IgD-negative memory B cell (primary cell): ENCODE measurements at regions not wholly inside any gene's neighbourhood (a gene's known extent, or its start where the extent isn't known, plus 50 kb on each side); places are given as distances from the start of the nearest gene placed in this dataset.
"Not testable (repeated sequence)": the region's sequence is repeated elsewhere in the genome, so short reads cannot be mapped to it uniquely, and the experiment has no call there.

Source experiments
- H3K27ac Mint-ChIP-seq, 3 donors: one replicate each; pipeline ENCODE4 v1.8.0; 2020 to 2022; ENCODE audit warnings: mild to moderate bottlenecking in 3 of 3, mixed read lengths in 3 of 3, moderate library complexity in 1 of 3
- H3K27me3 Mint-ChIP-seq: one replicate; pipeline ENCODE4 v1.8.0; 2021; ENCODE audit warnings: mixed read lengths
- H3K36me3 Mint-ChIP-seq: one replicate; pipeline ENCODE4 v1.8.0; 2020; ENCODE audit warnings: mild to moderate bottlenecking, mixed read lengths
- H3K4me1 Mint-ChIP-seq, 3 donors: one replicate each; pipeline ENCODE4 v1.8.0; 2020 to 2022; ENCODE audit warnings: mixed read lengths in 3 of 3, mild to moderate bottlenecking in 1 of 3
- H3K4me3 Mint-ChIP-seq, 4 donors: one replicate each; pipeline ENCODE4 v1.8.0; 2020 to 2022; ENCODE audit warnings: mild to moderate bottlenecking in 4 of 4, mixed read lengths in 4 of 4, moderate library complexity in 3 of 4
- H3K9me3 Mint-ChIP-seq, 3 donors: one replicate each; pipeline ENCODE4 v1.8.0; 2020 to 2021; ENCODE audit warnings: mixed read lengths in 3 of 3, mild to moderate bottlenecking in 1 of 3

DNA sequence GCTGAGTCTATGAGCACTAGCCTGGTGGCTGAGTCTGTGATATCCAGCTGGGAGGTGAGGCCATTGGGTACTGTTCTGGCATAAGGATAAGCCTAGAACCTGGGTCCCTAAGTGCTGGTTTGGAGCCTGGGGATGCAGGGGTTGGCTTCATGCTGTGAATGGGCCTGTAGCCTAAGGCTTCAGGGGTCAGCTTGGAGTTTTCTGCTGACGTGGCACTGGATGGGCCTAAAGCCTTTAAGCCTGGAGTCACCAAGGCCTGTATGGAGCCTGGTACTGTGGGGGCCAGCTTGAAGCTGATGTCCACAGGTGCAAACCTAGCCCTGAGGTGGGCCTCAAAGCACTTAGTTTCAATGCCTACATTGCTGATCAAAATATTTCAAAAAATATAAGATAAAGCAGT is 979.6 kb upstream of the POU3F4 start:
- peaks cover 0 to 2% (median 0%) of the 10 kb centered on the region in 3 donors for H3K4me1 Mint-ChIP-seq
- H3K36me3 Mint-ChIP-seq = no peaks in the 10 kb centered on the region
- no peak overlapping the region for H3K27ac Mint-ChIP-seq
- H3K27me3 Mint-ChIP-seq = no peaks in the 10 kb centered on the region
- no peak overlapping the region for H3K4me3 Mint-ChIP-seq
- no peaks in the 10 kb centered on the region for H3K9me3 Mint-ChIP-seq

DNA sequence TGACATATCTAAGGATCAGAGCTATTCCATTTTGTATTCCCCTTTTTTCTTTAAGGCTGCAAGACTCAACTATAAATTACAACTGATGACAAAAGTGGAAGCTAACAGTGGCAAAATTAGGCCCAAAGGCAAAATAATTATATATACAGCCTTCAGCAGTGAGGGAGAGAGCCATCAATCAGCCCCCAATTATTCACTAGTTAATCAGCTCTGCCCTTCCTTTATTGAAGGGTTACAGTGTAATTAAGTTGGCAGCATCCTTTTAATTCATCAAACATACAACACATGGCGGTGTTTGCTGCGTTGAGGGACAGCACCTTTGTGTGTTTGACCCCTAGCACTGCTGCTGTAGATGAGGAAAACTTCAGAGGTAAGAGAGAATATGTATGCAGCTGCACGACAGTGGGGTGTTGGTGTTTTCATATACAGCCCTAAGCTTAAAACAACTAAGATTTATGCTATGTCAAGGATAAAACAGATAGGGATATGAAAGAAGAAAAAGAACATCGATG is 973.9 kb upstream of the POU3F4 start:
- Mint-ChIP-seq H3K27me3 (no peaks in the 10 kb centered on the region), H3K4me3 (no peak overlapping the region), H3K36me3 (no peaks in the 10 kb centered on the region), H3K27ac (peak overlapping the region in 1 of 3 donors; percentile 35), H3K4me1 (no peaks in the 10 kb centered on the region), H3K9me3 (peaks cover 0 to 4% (median 1%) of the 10 kb centered on the region in 3 donors)

DNA sequence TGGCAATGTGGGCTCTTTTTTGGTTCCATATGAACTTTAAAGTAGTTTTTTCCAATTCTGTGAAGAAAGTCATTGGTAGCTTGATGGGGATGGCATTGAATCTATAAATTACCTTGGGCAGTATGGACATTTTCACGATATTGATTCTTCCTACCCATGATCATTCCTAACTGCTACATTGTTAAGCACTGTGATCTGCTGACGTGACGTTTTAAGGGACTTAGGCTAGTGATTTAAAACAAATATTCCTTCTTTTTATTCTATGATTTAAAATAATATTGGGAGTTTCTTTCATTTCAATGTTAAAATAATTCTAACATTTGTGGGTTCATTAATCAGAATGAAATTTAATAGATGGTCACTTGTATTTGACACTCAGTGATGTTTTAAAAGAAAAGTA is 970.9 kb upstream of the POU3F4 start:
- not testable (repeated sequence) for H3K27me3 Mint-ChIP-seq, H3K9me3 Mint-ChIP-seq, H3K4me1 Mint-ChIP-seq, H3K27ac Mint-ChIP-seq, H3K4me3 Mint-ChIP-seq, H3K36me3 Mint-ChIP-seq

GRCh38 chrX:82541822-82542221 is 966.3 kb upstream of the POU3F4 start:
- no peaks in the 10 kb centered on the region for H3K4me1 Mint-ChIP-seq
- H3K4me3 Mint-ChIP-seq = no peak overlapping the region
- peaks cover 0 to 3% (median 0%) of the 10 kb centered on the region in 3 donors for H3K9me3 Mint-ChIP-seq
- H3K27me3 Mint-ChIP-seq = no peaks in the 10 kb centered on the region
- no peak overlapping the region for H3K27ac Mint-ChIP-seq
- H3K36me3 Mint-ChIP-seq = no peaks in the 10 kb centered on the region

- not testable (repeated sequence) for H3K27ac Mint-ChIP-seq, H3K36me3 Mint-ChIP-seq, H3K9me3 Mint-ChIP-seq, H3K4me3 Mint-ChIP-seq, H3K4me1 Mint-ChIP-seq, H3K27me3 Mint-ChIP-seq
Observed at GRCh38 chrX:82552201-82552600, 955.9 kb upstream of the POU3F4 start.

DNA sequence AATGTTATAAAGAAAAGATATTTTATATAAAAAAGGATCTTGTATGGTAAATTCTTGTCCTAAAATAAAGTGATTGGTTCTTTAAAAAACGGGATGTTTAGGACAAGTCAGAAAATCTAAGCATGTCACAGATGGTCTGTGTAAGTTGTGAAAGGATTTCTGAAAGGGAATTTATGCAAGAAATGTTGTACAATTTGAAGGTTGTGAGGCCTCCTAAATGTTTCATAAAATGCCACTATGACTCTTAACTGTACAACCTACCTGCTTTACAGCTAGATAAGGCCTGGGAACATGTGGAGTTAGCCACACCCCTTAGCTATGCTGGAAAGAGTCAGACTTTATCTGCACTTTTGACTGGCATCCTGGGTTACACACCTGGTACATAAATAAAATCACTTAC is 951.5 kb upstream of the POU3F4 start:
- no peak overlapping the region for H3K27ac Mint-ChIP-seq
- no peaks in the 10 kb centered on the region for H3K36me3 Mint-ChIP-seq
- H3K9me3 Mint-ChIP-seq = peaks cover 2 to 3% (median 2%) of the 10 kb centered on the region in 3 donors
- no peaks in the 10 kb centered on the region for H3K27me3 Mint-ChIP-seq
- no peaks in the 10 kb centered on the region for H3K4me1 Mint-ChIP-seq
- H3K4me3 Mint-ChIP-seq = no peak overlapping the region

DNA sequence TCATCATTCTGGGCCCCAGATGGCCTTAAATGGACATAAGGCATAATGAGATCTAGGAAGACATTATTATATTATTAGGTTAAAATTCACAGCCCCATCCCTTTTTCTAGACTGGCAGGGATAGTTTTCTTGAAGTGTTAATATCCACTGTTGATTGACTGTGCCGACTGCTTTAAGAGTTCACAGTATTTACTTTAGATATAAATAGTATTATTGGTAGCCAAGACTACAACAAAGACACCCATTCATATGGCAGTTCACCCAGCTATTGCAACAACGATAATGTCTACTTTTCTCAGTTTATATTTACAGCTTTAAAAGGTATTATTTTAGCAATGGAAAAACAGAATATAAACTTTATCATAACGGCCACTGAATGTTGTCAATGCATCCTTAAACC is 922.2 kb upstream of the POU3F4 start:
- no peaks in the 10 kb centered on the region for H3K27me3 Mint-ChIP-seq
- no peak overlapping the region for H3K4me3 Mint-ChIP-seq
- no peak overlapping the region for H3K27ac Mint-ChIP-seq
- peaks cover 2 to 4% (median 2%) of the 10 kb centered on the region in 3 donors for H3K9me3 Mint-ChIP-seq
- H3K36me3 Mint-ChIP-seq = no peaks in the 10 kb centered on the region
- H3K4me1 Mint-ChIP-seq = no peaks in the 10 kb centered on the region

DNA sequence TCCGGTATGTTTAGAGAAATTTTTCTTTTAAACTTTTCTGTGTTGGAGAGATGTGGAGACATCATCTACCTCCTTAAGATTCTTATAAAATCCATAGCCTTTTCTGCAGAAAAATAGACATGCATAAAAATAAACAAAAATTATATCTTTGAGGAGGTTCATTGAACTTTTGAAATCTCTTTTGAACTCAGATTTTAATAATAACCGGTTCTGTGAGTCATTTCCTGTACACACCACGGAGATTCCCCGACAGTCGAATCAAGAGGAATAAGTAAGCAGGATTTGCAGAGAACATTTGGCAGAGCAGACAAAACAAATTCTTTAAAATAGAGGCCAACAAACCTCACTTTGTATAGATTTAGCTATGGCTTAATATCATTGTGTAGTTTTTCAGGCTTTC is 918.7 kb upstream of the POU3F4 start:
- H3K9me3 Mint-ChIP-seq = peaks cover 0 to 4% (median 2%) of the 10 kb centered on the region in 3 donors
- H3K36me3 Mint-ChIP-seq = peaks cover 3% of the 10 kb centered on the region
- H3K4me1 Mint-ChIP-seq = no peaks in the 10 kb centered on the region
- H3K27me3 Mint-ChIP-seq = no peaks in the 10 kb centered on the region
- no peak overlapping the region for H3K27ac Mint-ChIP-seq
- H3K4me3 Mint-ChIP-seq = no peak overlapping the region

DNA sequence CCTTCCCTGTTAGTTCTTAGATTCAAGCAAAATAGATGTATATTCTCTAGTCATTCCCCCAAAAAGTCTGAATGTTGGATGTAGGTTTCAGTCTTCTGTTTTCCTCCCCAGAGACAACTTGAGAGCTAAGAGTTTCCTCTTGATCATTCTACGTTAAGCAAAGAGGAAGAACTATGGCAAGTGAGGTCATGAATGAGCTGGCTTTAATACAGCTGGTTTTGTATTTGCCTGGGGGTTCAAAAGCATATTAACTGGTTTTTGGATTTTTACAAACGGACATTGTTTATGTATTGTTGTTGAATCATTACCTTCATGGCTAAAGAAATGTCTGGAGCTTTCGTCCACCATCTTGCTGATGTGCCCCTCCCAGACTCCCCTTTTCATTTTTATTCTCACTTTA is 916.7 kb upstream of the POU3F4 start:
- H3K4me3 Mint-ChIP-seq = no peak overlapping the region
- no peaks in the 10 kb centered on the region for H3K4me1 Mint-ChIP-seq
- H3K27me3 Mint-ChIP-seq = no peaks in the 10 kb centered on the region
- no peak overlapping the region for H3K27ac Mint-ChIP-seq
- peaks cover 0 to 2% (median 0%) of the 10 kb centered on the region in 3 donors for H3K9me3 Mint-ChIP-seq
- H3K36me3 Mint-ChIP-seq = peaks cover 3% of the 10 kb centered on the region

GRCh38 chrX:82626978-82627377 is 881.1 kb upstream of the POU3F4 start:
- H3K4me3 Mint-ChIP-seq = no peak overlapping the region
- H3K27ac Mint-ChIP-seq = no peak overlapping the region
- H3K27me3 Mint-ChIP-seq = no peaks in the 10 kb centered on the region
- no peaks in the 10 kb centered on the region for H3K36me3 Mint-ChIP-seq
- peaks cover 2 to 5% (median 5%) of the 10 kb centered on the region in 3 donors for H3K9me3 Mint-ChIP-seq
- H3K4me1 Mint-ChIP-seq = no peaks in the 10 kb centered on the region

GRCh38 chrX:82627568-82627967 is 880.5 kb upstream of the POU3F4 start:
- H3K27me3 Mint-ChIP-seq = no peaks in the 10 kb centered on the region
- H3K27ac Mint-ChIP-seq = no peak overlapping the region
- no peaks in the 10 kb centered on the region for H3K36me3 Mint-ChIP-seq
- no peak overlapping the region for H3K4me3 Mint-ChIP-seq
- H3K4me1 Mint-ChIP-seq = no peaks in the 10 kb centered on the region
- H3K9me3 Mint-ChIP-seq = peaks cover 2 to 6% (median 5%) of the 10 kb centered on the region in 3 donors

GRCh38 chrX:82648062-82648461 is 860.0 kb upstream of the POU3F4 start:
- Mint-ChIP-seq H3K27ac (no peak overlapping the region), H3K9me3 (peaks cover 0 to 4% (median 3%) of the 10 kb centered on the region in 3 donors), H3K4me1 (no peaks in the 10 kb centered on the region), H3K27me3 (no peaks in the 10 kb centered on the region), H3K36me3 (no peaks in the 10 kb centered on the region), H3K4me3 (no peak overlapping the region)

DNA sequence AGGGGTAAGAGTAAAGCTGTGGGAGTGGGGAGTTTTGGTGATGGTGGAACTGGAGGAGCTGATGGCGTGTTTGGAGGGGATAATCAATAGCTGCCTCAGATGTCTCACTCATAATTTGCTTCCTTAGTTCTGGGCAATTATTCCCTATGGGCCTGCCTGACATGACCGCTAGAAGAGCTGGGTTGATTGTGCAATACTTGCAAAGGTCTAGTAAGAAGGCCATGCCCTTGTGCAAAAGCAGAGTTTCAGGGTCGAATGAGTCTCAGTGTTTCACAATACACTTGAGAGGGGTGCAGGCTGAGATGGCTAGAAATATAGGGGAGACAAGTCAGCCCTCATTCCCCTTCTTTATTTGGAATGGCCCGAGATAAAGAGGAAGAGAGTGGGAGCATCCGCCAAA is 858.4 kb upstream of the POU3F4 start:
- Mint-ChIP-seq H3K36me3 (no peaks in the 10 kb centered on the region), H3K4me1 (no peaks in the 10 kb centered on the region), H3K4me3 (no peak overlapping the region), H3K27me3 (no peaks in the 10 kb centered on the region), H3K9me3 (peaks cover 0 to 4% (median 2%) of the 10 kb centered on the region in 3 donors), H3K27ac (no peak overlapping the region)

DNA sequence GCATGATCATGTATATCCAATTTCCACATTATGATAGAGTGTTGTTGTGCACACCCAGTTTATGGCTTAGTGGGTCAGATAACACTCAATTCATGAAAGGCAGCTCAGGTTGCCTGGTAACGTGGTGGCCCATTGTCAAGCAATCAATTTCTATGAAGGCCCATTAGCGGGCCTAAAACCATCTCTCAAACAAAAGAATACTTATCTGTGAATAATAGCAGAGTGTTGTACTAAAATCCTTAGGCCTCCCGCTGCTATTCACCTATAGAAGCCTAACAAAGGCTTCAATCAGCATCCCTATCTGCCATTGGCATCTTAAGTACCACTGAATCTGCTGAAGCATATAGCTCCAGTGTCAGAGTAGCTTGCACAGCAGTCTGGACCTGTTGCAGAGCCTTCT is 849.6 kb upstream of the POU3F4 start:
- Mint-ChIP-seq H3K27me3 (no peaks in the 10 kb centered on the region), H3K4me3 (no peak overlapping the region), H3K9me3 (no peaks in the 10 kb centered on the region), H3K27ac (no peak overlapping the region), H3K36me3 (no peaks in the 10 kb centered on the region), H3K4me1 (no peaks in the 10 kb centered on the region)

GRCh38 chrX:82666355-82666754 is 841.7 kb upstream of the POU3F4 start:
- Mint-ChIP-seq H3K27ac (no peak overlapping the region), H3K9me3 (no peaks in the 10 kb centered on the region), H3K4me3 (no peak overlapping the region), H3K4me1 (no peaks in the 10 kb centered on the region), H3K27me3 (no peaks in the 10 kb centered on the region), H3K36me3 (no peaks in the 10 kb centered on the region)

DNA sequence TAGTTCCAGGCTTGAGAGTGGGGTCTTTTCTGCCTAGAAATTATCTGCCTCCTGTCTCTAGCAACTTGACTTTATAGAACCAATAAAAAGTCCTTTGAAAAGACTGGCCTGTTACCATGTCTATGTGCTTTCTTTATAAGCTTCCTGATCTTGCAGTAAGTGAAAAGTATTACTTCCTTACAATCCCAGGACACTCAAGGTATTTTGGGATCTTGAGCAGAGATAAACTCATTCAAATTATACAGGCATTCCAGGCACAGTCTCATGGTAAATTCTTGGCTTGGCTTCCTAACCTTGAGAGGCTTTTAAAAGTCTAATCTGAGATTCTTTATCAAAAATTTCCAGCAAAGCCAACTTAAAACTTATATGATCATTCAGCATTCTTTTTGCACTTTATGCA is 833.0 kb upstream of the POU3F4 start:
- no peaks in the 10 kb centered on the region for H3K27me3 Mint-ChIP-seq
- H3K9me3 Mint-ChIP-seq = no peaks in the 10 kb centered on the region
- peaks cover 2% of the 10 kb centered on the region for H3K36me3 Mint-ChIP-seq
- peaks cover 0 to 1% (median 0%) of the 10 kb centered on the region in 3 donors for H3K4me1 Mint-ChIP-seq
- no peak overlapping the region for H3K4me3 Mint-ChIP-seq
- H3K27ac Mint-ChIP-seq = no peak overlapping the region

- Mint-ChIP-seq H3K27me3 (no peaks in the 10 kb centered on the region), H3K4me1 (peaks cover 0 to 1% (median 0%) of the 10 kb centered on the region in 3 donors), H3K36me3 (peaks cover 2% of the 10 kb centered on the region), H3K4me3 (no peak overlapping the region), H3K27ac (no peak overlapping the region), H3K9me3 (no peaks in the 10 kb centered on the region)
Observed at GRCh38 chrX:82676386-82676785, 831.7 kb upstream of the POU3F4 start.
